HEK293 (cell line): ENCODE measurements at regions not wholly inside any gene's neighbourhood (a gene's known extent, or its start where the extent isn't known, plus 50 kb on each side); places are given as distances from the start of the nearest gene placed in this dataset.
A peak's percentile ranks its signal among the peaks of the same experiment; 100 is the strongest.

Experiments
- IKZF3 ChIP-seq: fragments of 450-650 bp; IDR thresholded peaks from 2 replicates; pipeline ENCODE4 v1.5.0; 2018; ENCODE audit warnings: missing biosample characterization, mild to moderate bottlenecking, missing genetic modification characterization, moderate library complexity
- KLF16 ChIP-seq: fragments of 450-650 bp; formaldehyde crosslinking; IDR thresholded peaks from 2 replicates; pipeline ENCODE4 v1.5.1; 2017; ENCODE audit warnings: missing biosample characterization, missing genetic modification characterization
- SETDB1 ChIP-seq: IDR thresholded peaks from one replicate; pipeline ENCODE4 v1.6.1; 2017; ENCODE audit warnings: mild to moderate bottlenecking, low read length, moderate library complexity, mixed read lengths; ENCODE audit not compliant: insufficient read length
- YY2 ChIP-seq: fragments of 450-650 bp; formaldehyde crosslinking; IDR thresholded peaks from 2 replicates; pipeline ENCODE4 v1.5.1; 2016; ENCODE audit warnings: missing biosample characterization, missing genetic modification characterization
- ZBTB21 ChIP-seq: fragments of 450-650 bp; formaldehyde crosslinking; IDR thresholded peaks from 2 replicates; pipeline ENCODE4 v1.5.1; 2017; ENCODE audit warnings: missing biosample characterization, missing genetic modification characterization
- ZFHX2 ChIP-seq: fragments of 450-650 bp; formaldehyde crosslinking; conservative IDR thresholded peaks from 2 replicates; pipeline ENCODE4 v1.5.1; 2016; ENCODE audit warnings: missing biosample characterization, missing genetic modification characterization
- ZNF133 ChIP-seq: fragments of 450-650 bp; formaldehyde crosslinking; IDR thresholded peaks from 2 replicates; pipeline ENCODE4 v1.5.1; 2016; ENCODE audit warnings: missing biosample characterization, missing genetic modification characterization
- ZNF184 ChIP-seq: fragments of 450-650 bp; IDR thresholded peaks from 2 replicates; pipeline ENCODE4 v1.5.1; 2018; ENCODE audit warnings: missing biosample characterization, mild to moderate bottlenecking, missing genetic modification characterization
- ZNF24 ChIP-seq: fragments of 450-650 bp; formaldehyde crosslinking; IDR thresholded peaks from 2 replicates; pipeline ENCODE4 v1.5.1; 2016; ENCODE audit warnings: missing biosample characterization, missing genetic modification characterization
- ZNF311 ChIP-seq: fragments of 450-650 bp; formaldehyde crosslinking; IDR thresholded peaks from 2 replicates; pipeline ENCODE4 v1.5.1; 2017; ENCODE audit warnings: missing biosample characterization, missing genetic modification characterization, borderline replicate concordance
- ZNF350 ChIP-seq: fragments of 450-650 bp; formaldehyde crosslinking; IDR thresholded peaks from 2 replicates; pipeline ENCODE4 v1.5.0; 2017; ENCODE audit warnings: missing biosample characterization, mild to moderate bottlenecking, missing genetic modification characterization
- ZNF354C ChIP-seq: fragments of 450-650 bp; formaldehyde crosslinking; IDR thresholded peaks from 2 replicates; pipeline ENCODE4 v1.5.1; 2016; ENCODE audit warnings: missing biosample characterization, missing genetic modification characterization, low read depth, borderline replicate concordance
- ZNF37A ChIP-seq: fragments of 450-650 bp; IDR thresholded peaks from 2 replicates; pipeline ENCODE4 v1.5.1; 2018; ENCODE audit warnings: missing biosample characterization, missing genetic modification characterization
- ZNF426 ChIP-seq: fragments of 450-650 bp; formaldehyde crosslinking; IDR thresholded peaks from 2 replicates; pipeline ENCODE4 v1.5.1; 2017; ENCODE audit warnings: missing biosample characterization, missing genetic modification characterization, mild to moderate bottlenecking, inconsistent platforms, moderate library complexity
- ZNF629 ChIP-seq: fragments of 450-650 bp; formaldehyde crosslinking; IDR thresholded peaks from 2 replicates; pipeline ENCODE4 v1.5.1; 2017; ENCODE audit warnings: missing biosample characterization, missing genetic modification characterization
- ZNF660 ChIP-seq: fragments of 450-650 bp; IDR thresholded peaks from 2 replicates; pipeline ENCODE4 v1.5.1; 2018; ENCODE audit warnings: missing biosample characterization, mild to moderate bottlenecking, missing genetic modification characterization
- ZNF747 ChIP-seq: fragments of 450-650 bp; formaldehyde crosslinking; IDR thresholded peaks from 2 replicates; pipeline ENCODE4 v1.5.1; 2016; ENCODE audit warnings: missing biosample characterization, missing genetic modification characterization
- ZNF843 ChIP-seq: fragments of 450-650 bp; formaldehyde crosslinking; IDR thresholded peaks from 2 replicates; pipeline ENCODE4 v1.5.1; 2016; ENCODE audit warnings: missing biosample characterization, missing genetic modification characterization
- TF ChIP-seq, protein P1 (sequence below): fragments of 450-650 bp; formaldehyde crosslinking; IDR thresholded peaks from 2 replicates; pipeline ENCODE4 v1.5.1; 2016; ENCODE audit warnings: missing biosample characterization, missing genetic modification characterization
- TF ChIP-seq, protein P2 (sequence below): fragments of 450-650 bp; formaldehyde crosslinking; IDR thresholded peaks from 2 replicates; pipeline ENCODE4 v1.5.1; 2016; ENCODE audit warnings: missing biosample characterization, missing genetic modification characterization
- TF ChIP-seq, protein P3 (sequence below): fragments of 450-650 bp; IDR thresholded peaks from 2 replicates; pipeline ENCODE4 v1.5.1; 2018; ENCODE audit warnings: missing biosample characterization, mild to moderate bottlenecking, missing genetic modification characterization
- TF ChIP-seq, protein P4 (sequence below): fragments of 450-650 bp; formaldehyde crosslinking; IDR thresholded peaks from 2 replicates; pipeline ENCODE4 v1.5.1; 2017; ENCODE audit warnings: missing biosample characterization, missing genetic modification characterization
- TF ChIP-seq, protein P5 (sequence below): fragments of 450-650 bp; formaldehyde crosslinking; IDR thresholded peaks from 2 replicates; pipeline ENCODE4 v1.5.1; 2017; ENCODE audit warnings: missing biosample characterization, missing genetic modification characterization
- TF ChIP-seq, protein P6 (sequence below): fragments of 450-650 bp; formaldehyde crosslinking; IDR thresholded peaks from 2 replicates; pipeline ENCODE4 v1.5.1; 2016; ENCODE audit warnings: missing biosample characterization, missing genetic modification characterization
- TF ChIP-seq, protein P7 (sequence below): fragments of 450-650 bp; formaldehyde crosslinking; IDR thresholded peaks from 2 replicates; pipeline ENCODE4 v1.5.1; 2016; ENCODE audit warnings: missing biosample characterization, missing genetic modification characterization, borderline replicate concordance

DNA sequence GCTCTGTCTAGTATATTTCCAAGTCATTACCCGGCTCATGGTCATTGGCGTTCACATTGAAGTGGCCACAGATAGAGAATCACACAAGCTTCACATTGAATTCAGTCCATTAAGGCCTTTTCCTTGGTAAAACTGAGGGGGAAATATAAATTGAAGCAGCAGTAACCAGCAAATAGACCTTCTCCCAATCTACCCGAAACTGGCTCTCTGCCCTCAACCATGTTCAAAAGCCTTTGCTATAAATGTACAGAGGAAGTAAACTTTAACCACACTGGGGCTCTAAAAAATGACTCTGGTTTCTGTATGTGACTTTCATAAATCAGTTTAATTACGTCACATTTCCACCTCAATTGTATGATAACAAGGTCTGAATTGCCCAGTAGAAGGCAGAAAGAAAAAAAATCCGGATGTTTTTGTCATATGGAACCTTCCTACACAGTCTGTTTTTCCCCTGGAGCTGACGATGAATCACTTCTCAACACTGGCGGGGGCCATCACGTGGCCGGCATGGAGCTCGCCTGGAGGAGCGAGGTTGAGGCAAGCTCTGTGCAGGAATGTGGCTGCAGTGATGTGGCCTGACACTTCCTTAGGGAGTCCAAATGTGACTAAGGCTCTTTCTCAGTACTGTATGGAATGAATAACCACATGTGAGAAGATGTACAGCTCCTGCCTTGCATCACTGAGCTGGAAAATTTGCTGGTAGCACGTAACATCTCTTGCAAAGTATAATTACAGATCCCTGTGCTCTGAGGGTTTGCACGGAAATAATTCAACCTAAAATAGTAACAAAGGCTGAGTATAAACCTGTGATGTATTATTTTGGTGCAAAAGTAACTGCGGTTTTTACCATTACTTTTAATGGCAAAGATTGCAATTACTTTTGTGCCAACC, 58.6 kb upstream of the SNX9 start (continued):
- TF ChIP-seq, protein P1, sequence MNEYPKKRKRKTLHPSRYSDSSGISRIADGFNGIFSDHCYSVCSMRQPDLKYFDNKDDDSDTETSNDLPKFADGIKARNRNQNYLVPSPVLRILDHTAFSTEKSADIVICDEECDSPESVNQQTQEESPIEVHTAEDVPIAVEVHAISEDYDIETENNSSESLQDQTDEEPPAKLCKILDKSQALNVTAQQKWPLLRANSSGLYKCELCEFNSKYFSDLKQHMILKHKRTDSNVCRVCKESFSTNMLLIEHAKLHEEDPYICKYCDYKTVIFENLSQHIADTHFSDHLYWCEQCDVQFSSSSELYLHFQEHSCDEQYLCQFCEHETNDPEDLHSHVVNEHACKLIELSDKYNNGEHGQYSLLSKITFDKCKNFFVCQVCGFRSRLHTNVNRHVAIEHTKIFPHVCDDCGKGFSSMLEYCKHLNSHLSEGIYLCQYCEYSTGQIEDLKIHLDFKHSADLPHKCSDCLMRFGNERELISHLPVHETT = peak; percentile 56; the same call in 1 of the 2 replicates
- TF ChIP-seq SETDB1 (peak; percentile 55), ZNF426 (tag by site-specific recombination) (no peak), ZNF184 (tag by site-specific recombination) (0 out of 2 replicates have a peak, but pooled peaks have one; percentile 58), KLF16 (tag by site-specific recombination) (no peak), ZNF24 (tag by site-specific recombination) (peak; percentile 83), YY2 (tag by site-specific recombination) (no peak), ZBTB21 (tag by site-specific recombination) (peak; percentile 83; the same call in 1 of the 2 replicates), ZNF350 (tag by site-specific recombination) (no peak), ZNF747 (tag by site-specific recombination) (no peak), IKZF3 (peak; percentile 66), ZFHX2 (peak; percentile 65), ZNF354C (tag by site-specific recombination) (no peak), ZNF133 (tag by site-specific recombination) (no peak), ZNF660 (tag by site-specific recombination) (peak; percentile 83), ZNF843 (tag by site-specific recombination) (peak; percentile 54; the same call in 1 of the 2 replicates), ZNF37A (tag by site-specific recombination) (no peak), ZNF311 (no peak), ZNF629 (peak; percentile 84)
- TF ChIP-seq, protein P2, sequence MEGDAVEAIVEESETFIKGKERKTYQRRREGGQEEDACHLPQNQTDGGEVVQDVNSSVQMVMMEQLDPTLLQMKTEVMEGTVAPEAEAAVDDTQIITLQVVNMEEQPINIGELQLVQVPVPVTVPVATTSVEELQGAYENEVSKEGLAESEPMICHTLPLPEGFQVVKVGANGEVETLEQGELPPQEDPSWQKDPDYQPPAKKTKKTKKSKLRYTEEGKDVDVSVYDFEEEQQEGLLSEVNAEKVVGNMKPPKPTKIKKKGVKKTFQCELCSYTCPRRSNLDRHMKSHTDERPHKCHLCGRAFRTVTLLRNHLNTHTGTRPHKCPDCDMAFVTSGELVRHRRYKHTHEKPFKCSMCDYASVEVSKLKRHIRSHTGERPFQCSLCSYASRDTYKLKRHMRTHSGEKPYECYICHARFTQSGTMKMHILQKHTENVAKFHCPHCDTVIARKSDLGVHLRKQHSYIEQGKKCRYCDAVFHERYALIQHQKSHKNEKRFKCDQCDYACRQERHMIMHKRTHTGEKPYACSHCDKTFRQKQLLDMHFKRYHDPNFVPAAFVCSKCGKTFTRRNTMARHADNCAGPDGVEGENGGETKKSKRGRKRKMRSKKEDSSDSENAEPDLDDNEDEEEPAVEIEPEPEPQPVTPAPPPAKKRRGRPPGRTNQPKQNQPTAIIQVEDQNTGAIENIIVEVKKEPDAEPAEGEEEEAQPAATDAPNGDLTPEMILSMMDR (tag by site-specific recombination) = no peak
- TF ChIP-seq, protein P3, sequence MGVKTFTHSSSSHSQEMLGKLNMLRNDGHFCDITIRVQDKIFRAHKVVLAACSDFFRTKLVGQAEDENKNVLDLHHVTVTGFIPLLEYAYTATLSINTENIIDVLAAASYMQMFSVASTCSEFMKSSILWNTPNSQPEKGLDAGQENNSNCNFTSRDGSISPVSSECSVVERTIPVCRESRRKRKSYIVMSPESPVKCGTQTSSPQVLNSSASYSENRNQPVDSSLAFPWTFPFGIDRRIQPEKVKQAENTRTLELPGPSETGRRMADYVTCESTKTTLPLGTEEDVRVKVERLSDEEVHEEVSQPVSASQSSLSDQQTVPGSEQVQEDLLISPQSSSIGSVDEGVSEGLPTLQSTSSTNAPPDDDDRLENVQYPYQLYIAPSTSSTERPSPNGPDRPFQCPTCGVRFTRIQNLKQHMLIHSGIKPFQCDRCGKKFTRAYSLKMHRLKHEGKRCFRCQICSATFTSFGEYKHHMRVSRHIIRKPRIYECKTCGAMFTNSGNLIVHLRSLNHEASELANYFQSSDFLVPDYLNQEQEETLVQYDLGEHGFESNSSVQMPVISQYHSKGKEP (tag by site-specific recombination) = no peak
- TF ChIP-seq, protein P4, sequence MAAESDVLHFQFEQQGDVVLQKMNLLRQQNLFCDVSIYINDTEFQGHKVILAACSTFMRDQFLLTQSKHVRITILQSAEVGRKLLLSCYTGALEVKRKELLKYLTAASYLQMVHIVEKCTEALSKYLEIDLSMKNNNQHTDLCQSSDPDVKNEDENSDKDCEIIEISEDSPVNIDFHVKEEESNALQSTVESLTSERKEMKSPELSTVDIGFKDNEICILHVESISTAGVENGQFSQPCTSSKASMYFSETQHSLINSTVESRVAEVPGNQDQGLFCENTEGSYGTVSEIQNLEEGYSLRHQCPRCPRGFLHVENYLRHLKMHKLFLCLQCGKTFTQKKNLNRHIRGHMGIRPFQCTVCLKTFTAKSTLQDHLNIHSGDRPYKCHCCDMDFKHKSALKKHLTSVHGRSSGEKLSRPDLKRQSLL (tag by site-specific recombination) = peak; percentile 65; the same call in 1 of the 2 replicates
- TF ChIP-seq, protein P5, sequence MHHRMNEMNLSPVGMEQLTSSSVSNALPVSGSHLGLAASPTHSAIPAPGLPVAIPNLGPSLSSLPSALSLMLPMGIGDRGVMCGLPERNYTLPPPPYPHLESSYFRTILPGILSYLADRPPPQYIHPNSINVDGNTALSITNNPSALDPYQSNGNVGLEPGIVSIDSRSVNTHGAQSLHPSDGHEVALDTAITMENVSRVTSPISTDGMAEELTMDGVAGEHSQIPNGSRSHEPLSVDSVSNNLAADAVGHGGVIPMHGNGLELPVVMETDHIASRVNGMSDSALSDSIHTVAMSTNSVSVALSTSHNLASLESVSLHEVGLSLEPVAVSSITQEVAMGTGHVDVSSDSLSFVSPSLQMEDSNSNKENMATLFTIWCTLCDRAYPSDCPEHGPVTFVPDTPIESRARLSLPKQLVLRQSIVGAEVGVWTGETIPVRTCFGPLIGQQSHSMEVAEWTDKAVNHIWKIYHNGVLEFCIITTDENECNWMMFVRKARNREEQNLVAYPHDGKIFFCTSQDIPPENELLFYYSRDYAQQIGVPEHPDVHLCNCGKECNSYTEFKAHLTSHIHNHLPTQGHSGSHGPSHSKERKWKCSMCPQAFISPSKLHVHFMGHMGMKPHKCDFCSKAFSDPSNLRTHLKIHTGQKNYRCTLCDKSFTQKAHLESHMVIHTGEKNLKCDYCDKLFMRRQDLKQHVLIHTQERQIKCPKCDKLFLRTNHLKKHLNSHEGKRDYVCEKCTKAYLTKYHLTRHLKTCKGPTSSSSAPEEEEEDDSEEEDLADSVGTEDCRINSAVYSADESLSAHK = no peak
- TF ChIP-seq, protein P6, sequence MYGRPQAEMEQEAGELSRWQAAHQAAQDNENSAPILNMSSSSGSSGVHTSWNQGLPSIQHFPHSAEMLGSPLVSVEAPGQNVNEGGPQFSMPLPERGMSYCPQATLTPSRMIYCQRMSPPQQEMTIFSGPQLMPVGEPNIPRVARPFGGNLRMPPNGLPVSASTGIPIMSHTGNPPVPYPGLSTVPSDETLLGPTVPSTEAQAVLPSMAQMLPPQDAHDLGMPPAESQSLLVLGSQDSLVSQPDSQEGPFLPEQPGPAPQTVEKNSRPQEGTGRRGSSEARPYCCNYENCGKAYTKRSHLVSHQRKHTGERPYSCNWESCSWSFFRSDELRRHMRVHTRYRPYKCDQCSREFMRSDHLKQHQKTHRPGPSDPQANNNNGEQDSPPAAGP = peak; percentile 56
- TF ChIP-seq, protein P7, sequence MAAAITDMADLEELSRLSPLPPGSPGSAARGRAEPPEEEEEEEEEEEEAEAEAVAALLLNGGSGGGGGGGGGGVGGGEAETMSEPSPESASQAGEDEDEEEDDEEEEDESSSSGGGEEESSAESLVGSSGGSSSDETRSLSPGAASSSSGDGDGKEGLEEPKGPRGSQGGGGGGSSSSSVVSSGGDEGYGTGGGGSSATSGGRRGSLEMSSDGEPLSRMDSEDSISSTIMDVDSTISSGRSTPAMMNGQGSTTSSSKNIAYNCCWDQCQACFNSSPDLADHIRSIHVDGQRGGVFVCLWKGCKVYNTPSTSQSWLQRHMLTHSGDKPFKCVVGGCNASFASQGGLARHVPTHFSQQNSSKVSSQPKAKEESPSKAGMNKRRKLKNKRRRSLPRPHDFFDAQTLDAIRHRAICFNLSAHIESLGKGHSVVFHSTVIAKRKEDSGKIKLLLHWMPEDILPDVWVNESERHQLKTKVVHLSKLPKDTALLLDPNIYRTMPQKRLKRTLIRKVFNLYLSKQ (tag by site-specific recombination) = no peak
